Upper lobe of left lung (tissue), 4 donors: ENCODE measurements at regions not wholly inside any gene's neighbourhood (a gene's known extent, or its start where the extent isn't known, plus 50 kb on each side); places are given as distances from the start of the nearest gene placed in this dataset.

ENCODE experiments used
- POLR2A ChIP-seq, 4 donors: fragments of 450-650 bp; IDR thresholded peaks; one replicate each; pipeline ENCODE4 v1.5.1; 2016 to 2017; ENCODE audit warnings: antibody characterized with exemption in 4 of 4, mild to moderate bottlenecking in 2 of 4
- TF ChIP-seq, protein P1 (sequence below), 6 experiments: fragments of 450-650 bp in 4 of 6; fragments of 200-600 bp in 2 of 6; sonication (generic) in 2 of 6; IDR thresholded peaks; one replicate each; pipeline ENCODE4 v1.5.1; 2016 to 2019; ENCODE audit warnings: antibody characterized with exemption in 6 of 6

DNA sequence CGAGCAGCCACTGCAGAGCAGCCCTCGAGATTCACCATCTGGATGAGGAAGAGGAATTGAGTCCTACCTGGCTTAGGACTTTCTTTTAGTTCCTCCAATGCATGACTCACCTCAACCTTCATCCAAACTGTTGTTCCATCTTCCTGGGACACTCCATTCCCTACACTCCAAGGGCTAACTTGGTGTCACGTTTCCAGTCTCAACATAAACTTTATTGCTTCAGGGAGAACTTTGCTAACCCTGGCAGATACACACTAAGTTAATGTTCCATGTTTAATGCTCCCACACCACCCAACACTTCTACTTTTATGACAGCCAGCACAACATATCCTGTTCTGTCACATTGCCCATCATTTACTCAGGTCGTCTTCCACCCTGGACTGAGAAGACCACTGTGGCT is 164.4 kb downstream of the RBM26 start:
- no peak for TF ChIP-seq POLR2A (IDR thresholded peaks at IDR 0.05)
- TF ChIP-seq, protein P1, sequence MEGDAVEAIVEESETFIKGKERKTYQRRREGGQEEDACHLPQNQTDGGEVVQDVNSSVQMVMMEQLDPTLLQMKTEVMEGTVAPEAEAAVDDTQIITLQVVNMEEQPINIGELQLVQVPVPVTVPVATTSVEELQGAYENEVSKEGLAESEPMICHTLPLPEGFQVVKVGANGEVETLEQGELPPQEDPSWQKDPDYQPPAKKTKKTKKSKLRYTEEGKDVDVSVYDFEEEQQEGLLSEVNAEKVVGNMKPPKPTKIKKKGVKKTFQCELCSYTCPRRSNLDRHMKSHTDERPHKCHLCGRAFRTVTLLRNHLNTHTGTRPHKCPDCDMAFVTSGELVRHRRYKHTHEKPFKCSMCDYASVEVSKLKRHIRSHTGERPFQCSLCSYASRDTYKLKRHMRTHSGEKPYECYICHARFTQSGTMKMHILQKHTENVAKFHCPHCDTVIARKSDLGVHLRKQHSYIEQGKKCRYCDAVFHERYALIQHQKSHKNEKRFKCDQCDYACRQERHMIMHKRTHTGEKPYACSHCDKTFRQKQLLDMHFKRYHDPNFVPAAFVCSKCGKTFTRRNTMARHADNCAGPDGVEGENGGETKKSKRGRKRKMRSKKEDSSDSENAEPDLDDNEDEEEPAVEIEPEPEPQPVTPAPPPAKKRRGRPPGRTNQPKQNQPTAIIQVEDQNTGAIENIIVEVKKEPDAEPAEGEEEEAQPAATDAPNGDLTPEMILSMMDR (IDR thresholded peaks at IDR 0.05), result no peak
